Endothelial cell of umbilical vein (primary cell): ENCODE measurements at regions not wholly inside any gene's neighbourhood (a gene's known extent, or its start where the extent isn't known, plus 50 kb on each side); places are given as distances from the start of the nearest gene placed in this dataset.

Experiments used
- BruUV-seq: library from RNA; stranded (reverse); fragments of 400-500 nt; replicated peaks from 2 replicates; lab custom pipeline; 2021; lab: Mats Ljungman, UMichigan
- CTCF ChIA-PET: fragments of 300-600, 350-600 bp; sonication (Branson Sonifier 250); formaldehyde crosslinking; loops from one replicate; lab custom pipeline; 2021; ENCODE audit warnings: antibody characterized with exemption, inconsistent platforms; lab: Charles Lee
- POLR2A ChIA-PET: fragments of 300-600, 350-600 bp; sonication (Branson Sonifier 250); formaldehyde crosslinking; loops from one replicate; lab custom pipeline; 2021; ENCODE audit warnings: antibody characterized with exemption, inconsistent platforms; lab: Charles Lee
- DNase-seq: peaks from one replicate; pipeline ENCODE4 v3.0.0-alpha.2; 2011; ENCODE audit warnings: low read depth, low spot score
- FAIRE-seq: peaks from 2 replicates; lab custom pipeline; 2011; peaks lifted over from hg19 to GRCh38; lab: Jason Lieb, UNC
- H2AFZ ChIP-seq: 2 replicates; pipeline ENCODE4 v1.6.0; 2012; ENCODE audit warnings: low read depth, low read length, control low read depth, inconsistent platforms
- H3K27ac ChIP-seq: 2 replicates; pipeline ENCODE4 v1.5.1; 2011; ENCODE audit warnings: low read depth, mild to moderate bottlenecking, control low read depth, low read length, moderate library complexity; ENCODE audit not compliant: insufficient read depth
- H3K27me3 ChIP-seq, 2 experiments: 2 replicates each; pipeline versions ENCODE4 v1.6.0 to v1.6.1; 2011; ENCODE audit warnings: low read length in 2 of 2, mixed read lengths in 1 of 2; ENCODE audit not compliant: control insufficient read depth in 2 of 2, insufficient read depth in 2 of 2
- H3K36me3 ChIP-seq, 2 experiments: 2 replicates in 1 of 2; 3 replicates in 1 of 2; pipeline ENCODE4 v1.5.1; 2011; ENCODE audit warnings: low read length in 2 of 2, mild to moderate bottlenecking in 1 of 2, moderate library complexity in 1 of 2; ENCODE audit not compliant: control insufficient read depth in 2 of 2, insufficient read depth in 2 of 2; ENCODE audit errors: extremely low read depth in 1 of 2
- H3K4me1 ChIP-seq: 3 replicates; pipeline ENCODE4 v1.5.1; 2011; ENCODE audit warnings: mild to moderate bottlenecking, low read length; ENCODE audit not compliant: control insufficient read depth, insufficient read depth; ENCODE audit errors: extremely low read depth
- H3K4me2 ChIP-seq: 2 replicates; pipeline ENCODE4 v1.6.1; 2011; ENCODE audit warnings: low read length, control low read depth, mixed read lengths; ENCODE audit not compliant: insufficient read depth
- H3K4me3 ChIP-seq, 3 experiments: fragments of 200-600 bp in 1 of 3; sonication (generic), shearing (Covaris generic) in 1 of 3; replicated peaks in 1 of 3; 2 replicates each; pipeline ENCODE4 v1.5.1; 2011 to 2016; ENCODE audit warnings: control low read depth in 3 of 3, low read length in 3 of 3, mild to moderate bottlenecking in 2 of 3, inconsistent platforms in 1 of 3, low read depth in 1 of 3, moderate library complexity in 1 of 3; ENCODE audit not compliant: insufficient read depth in 1 of 3
- H3K79me2 ChIP-seq: 2 replicates; pipeline ENCODE4 v1.6.0; 2012; ENCODE audit warnings: low read length, inconsistent platforms; ENCODE audit not compliant: control insufficient read depth, insufficient read depth
- H3K9ac ChIP-seq: replicated peaks from 2 replicates; pipeline ENCODE3; 2011; ENCODE audit warnings: low read length, control low read depth; ENCODE audit not compliant: insufficient read depth; ENCODE audit errors: extremely low read depth
- H3K9me1 ChIP-seq: replicated peaks from 3 replicates; pipeline ENCODE4 v1.6.0; 2011; ENCODE audit warnings: mild to moderate bottlenecking, low read length; ENCODE audit not compliant: control insufficient read depth, insufficient read depth; ENCODE audit errors: extremely low read depth
- H3K9me3 ChIP-seq: replicated peaks from 2 replicates; pipeline ENCODE4 v1.5.1; 2012; ENCODE audit warnings: low read length, inconsistent platforms; ENCODE audit not compliant: control insufficient read depth, insufficient read depth
- H4K20me1 ChIP-seq: replicated peaks from 2 replicates; pipeline ENCODE3; 2011; ENCODE audit warnings: mild to moderate bottlenecking, low read length; ENCODE audit not compliant: control insufficient read depth, insufficient read depth; ENCODE audit errors: extremely low read depth
- EZH2 ChIP-seq: IDR thresholded peaks from 2 replicates; pipeline ENCODE4 v1.6.1; 2012; ENCODE audit warnings: borderline replicate concordance, low read depth, mild to moderate bottlenecking, moderate library complexity, low read length, inconsistent platforms; ENCODE audit not compliant: severe bottlenecking
- FOS ChIP-seq: IDR thresholded peaks from 2 replicates; pipeline ENCODE4 v1.6.1; 2011; ENCODE audit warnings: mild to moderate bottlenecking, low read length, moderate library complexity, borderline replicate concordance; ENCODE audit not compliant: insufficient read depth
- GATA2 ChIP-seq: IDR thresholded peaks from 2 replicates; pipeline ENCODE4 v1.7.0; 2011; ENCODE audit warnings: low read depth, mild to moderate bottlenecking, moderate library complexity, mixed read lengths, low read length; ENCODE audit not compliant: insufficient read length, insufficient read depth
- JUN ChIP-seq: IDR thresholded peaks from 2 replicates; pipeline ENCODE4 v1.6.1; 2011; ENCODE audit warnings: borderline replicate concordance, low read depth; ENCODE audit not compliant: insufficient read length, insufficient read depth
- MYC ChIP-seq: IDR thresholded peaks from one replicate; pipeline ENCODE4 v1.6.1; 2011; ENCODE audit warnings: mild to moderate bottlenecking, low read depth, low read length
- POLR2A ChIP-seq: IDR thresholded peaks from 2 replicates; pipeline ENCODE4 v1.6.1; 2012; ENCODE audit warnings: low read depth, mild to moderate bottlenecking, control low read depth, low read length
- POLR2AphosphoS5 ChIP-seq: IDR thresholded peaks from 2 replicates; pipeline ENCODE4 v1.6.1; 2012; ENCODE audit warnings: low read depth, mild to moderate bottlenecking, control low read depth, low read length, moderate library complexity; ENCODE audit not compliant: insufficient read depth
- dilution Hi-C: fragments of 300-500 bp; cut with MboI; formaldehyde crosslinking; loops from one replicate; pipeline ENCODE4 v1.15.0; 2019; ENCODE audit warnings: low sequenced_read_pairs; ENCODE audit not compliant: extremely low pct_ligation_motif_present
- intact Hi-C: fragments of 100-400 bp; cut with micrococcal nuclease; formaldehyde crosslinking; loops from one replicate; pipeline ENCODE4 v1.10.0; 2022
- TF ChIP-seq, protein P1 (sequence below): IDR thresholded peaks from 2 replicates; pipeline ENCODE4 v1.6.1; 2011; ENCODE audit not compliant: insufficient read depth, insufficient read length
- TF ChIP-seq, protein P2 (sequence below), 2 donors: IDR thresholded peaks; 1 replicate in 1 of 2; 2 replicates in 1 of 2; pipeline ENCODE4 v1.5.1; 2011; ENCODE audit warnings: low read length in 2 of 2, mild to moderate bottlenecking in 2 of 2, moderate library complexity in 2 of 2, control low read depth in 1 of 2, inconsistent platforms in 1 of 2, low read depth in 1 of 2; ENCODE audit not compliant: insufficient read depth in 1 of 2; ENCODE audit errors: extremely low read depth in 1 of 2

- H3K79me2 ChIP-seq: no peaks in the 10 kb centered on the region
- TF ChIP-seq FOS (no peak), GATA2 (no peak), JUN (no peak), POLR2AphosphoS5 (no peak), EZH2 (no peak), MYC (no peak), POLR2A (no peak)
- TF ChIP-seq, protein P1, sequence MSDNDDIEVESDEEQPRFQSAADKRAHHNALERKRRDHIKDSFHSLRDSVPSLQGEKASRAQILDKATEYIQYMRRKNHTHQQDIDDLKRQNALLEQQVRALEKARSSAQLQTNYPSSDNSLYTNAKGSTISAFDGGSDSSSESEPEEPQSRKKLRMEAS: no peak
- TF ChIP-seq, protein P2, sequence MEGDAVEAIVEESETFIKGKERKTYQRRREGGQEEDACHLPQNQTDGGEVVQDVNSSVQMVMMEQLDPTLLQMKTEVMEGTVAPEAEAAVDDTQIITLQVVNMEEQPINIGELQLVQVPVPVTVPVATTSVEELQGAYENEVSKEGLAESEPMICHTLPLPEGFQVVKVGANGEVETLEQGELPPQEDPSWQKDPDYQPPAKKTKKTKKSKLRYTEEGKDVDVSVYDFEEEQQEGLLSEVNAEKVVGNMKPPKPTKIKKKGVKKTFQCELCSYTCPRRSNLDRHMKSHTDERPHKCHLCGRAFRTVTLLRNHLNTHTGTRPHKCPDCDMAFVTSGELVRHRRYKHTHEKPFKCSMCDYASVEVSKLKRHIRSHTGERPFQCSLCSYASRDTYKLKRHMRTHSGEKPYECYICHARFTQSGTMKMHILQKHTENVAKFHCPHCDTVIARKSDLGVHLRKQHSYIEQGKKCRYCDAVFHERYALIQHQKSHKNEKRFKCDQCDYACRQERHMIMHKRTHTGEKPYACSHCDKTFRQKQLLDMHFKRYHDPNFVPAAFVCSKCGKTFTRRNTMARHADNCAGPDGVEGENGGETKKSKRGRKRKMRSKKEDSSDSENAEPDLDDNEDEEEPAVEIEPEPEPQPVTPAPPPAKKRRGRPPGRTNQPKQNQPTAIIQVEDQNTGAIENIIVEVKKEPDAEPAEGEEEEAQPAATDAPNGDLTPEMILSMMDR (IDR thresholded peaks at IDR 0.05; ENCODE audit: extremely low read depth in 1 of 2, insufficient read depth in 1 of 2, low read depth in 1 of 2, low read length in 2 of 2): no peak
- H4K20me1 ChIP-seq: no peaks in the 10 kb centered on the region
- no peak overlapping the region for H3K27ac ChIP-seq
- H3K4me1 ChIP-seq: no peaks in the 10 kb centered on the region
- H3K9me3 ChIP-seq: no peaks in the 10 kb centered on the region
- ChIA-PET POLR2A (no interaction called here), CTCF (no interaction called here)
- no peaks in the 10 kb centered on the region for H3K27me3 ChIP-seq
- FAIRE-seq (no peak), DNase-seq (no peak)
- no peak overlapping the region for H2AFZ ChIP-seq
- intact Hi-C loops (no loop called here), dilution Hi-C loops (no loop called here)
- BruUV-seq: no TSS peak
- H3K9ac ChIP-seq: no peak overlapping the region
- H3K36me3 ChIP-seq: no peaks in the 10 kb centered on the region
- H3K4me3 ChIP-seq: no peak overlapping the region
- no peak overlapping the region for H3K4me2 ChIP-seq
- no peaks in the 10 kb centered on the region for H3K9me1 ChIP-seq
These were observed 749.7 kb downstream of the DIAPH3 start for GRCh38 chr13:59414006-59414405.
